SKM-1 (cell line): ENCODE measurements at regions not wholly inside any gene's neighbourhood (a gene's known extent, or its start where the extent isn't known, plus 50 kb on each side); places are given as distances from the start of the nearest gene placed in this dataset.

ENCODE experiments used
- DNase-seq: peaks from one replicate; lab custom pipeline; 2025; ENCODE audit not compliant: unreplicated experiment; lab: John Stamatoyannopoulos, UW

- DNase-seq, result no peak
Measured at GRCh38 chr6:146865756-146866379, 267.1 kb downstream of the ADGB start.

GRCh38 chr6:146866731-146867414, 268.1 kb downstream of the ADGB start:
- no peak for DNase-seq

- DNase-seq, result no peak
Measured at GRCh38 chr6:146868671-146869209, 270.0 kb downstream of the ADGB start.

DNA sequence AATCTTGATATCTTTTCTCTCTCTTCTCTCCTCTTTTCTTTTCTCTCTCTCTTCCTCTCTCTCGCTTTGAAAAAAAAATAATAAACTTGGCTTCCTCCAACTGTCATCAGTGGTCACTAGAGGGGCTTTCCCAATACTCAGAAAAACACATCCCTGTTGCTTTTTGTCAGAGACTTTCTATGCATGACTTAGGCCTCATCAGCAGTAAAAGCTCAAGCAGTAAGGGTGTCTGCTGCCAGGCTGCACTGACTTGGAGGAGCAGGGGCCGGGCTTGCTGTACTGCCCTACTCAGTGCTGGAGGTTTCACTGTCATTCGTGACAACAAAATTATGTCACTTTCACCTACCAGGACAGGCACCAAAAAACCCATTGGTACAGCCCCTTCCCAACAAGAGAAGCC, 272.0 kb downstream of the ADGB start:
- no peak for DNase-seq

GRCh38 chr6:146871611-146872425, 273.0 kb downstream of the ADGB start:
- no peak for DNase-seq

GRCh38 chr6:146872426-146872785, 273.6 kb downstream of the ADGB start:
- no peak for DNase-seq

- DNase-seq, result no peak
Measured at GRCh38 chr6:146874278-146875018, 275.7 kb downstream of the ADGB start.

GRCh38 chr6:146875927-146876270, 277.1 kb downstream of the ADGB start:
- no peak for DNase-seq

- DNase-seq, result peak; percentile 84
Measured at GRCh38 chr6:146876271-146877151, 277.7 kb downstream of the ADGB start.

DNA sequence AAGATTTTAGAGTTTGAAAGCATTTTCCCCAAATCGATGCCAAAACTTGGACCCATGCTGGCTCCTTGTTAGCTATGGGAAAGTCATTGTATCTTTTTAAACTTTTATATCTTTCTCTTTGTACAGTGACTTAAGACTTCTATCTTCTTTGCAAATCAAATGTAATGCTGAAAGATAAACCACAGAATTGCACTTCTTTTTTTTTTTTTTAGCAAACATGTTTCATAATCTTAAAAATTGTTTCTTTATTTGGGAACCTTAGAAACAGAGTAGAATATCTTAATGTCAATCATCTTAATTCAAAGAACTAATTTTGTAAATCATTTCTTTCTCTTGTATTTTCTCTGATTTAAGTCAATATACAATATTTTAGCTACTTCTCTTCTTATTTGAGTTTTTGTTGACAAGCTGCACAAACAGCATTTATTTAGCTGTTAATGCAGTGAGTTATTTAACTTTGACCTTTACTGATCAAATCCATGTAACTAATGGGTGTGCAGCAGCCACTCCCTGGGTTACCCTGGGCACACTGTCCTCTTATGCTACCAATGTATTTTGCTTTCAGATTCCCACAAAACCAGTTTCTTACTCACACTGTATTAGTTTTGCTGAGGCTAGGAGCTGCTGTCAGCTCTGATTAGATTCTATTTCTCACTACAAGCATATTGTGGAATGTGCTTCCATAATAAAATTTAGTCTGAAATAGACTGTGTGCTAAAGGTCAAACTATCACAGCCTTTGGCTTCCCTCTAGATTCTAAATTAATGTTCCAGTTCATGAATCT, 279.6 kb downstream of the ADGB start:
- DNase-seq, result no peak

DNA sequence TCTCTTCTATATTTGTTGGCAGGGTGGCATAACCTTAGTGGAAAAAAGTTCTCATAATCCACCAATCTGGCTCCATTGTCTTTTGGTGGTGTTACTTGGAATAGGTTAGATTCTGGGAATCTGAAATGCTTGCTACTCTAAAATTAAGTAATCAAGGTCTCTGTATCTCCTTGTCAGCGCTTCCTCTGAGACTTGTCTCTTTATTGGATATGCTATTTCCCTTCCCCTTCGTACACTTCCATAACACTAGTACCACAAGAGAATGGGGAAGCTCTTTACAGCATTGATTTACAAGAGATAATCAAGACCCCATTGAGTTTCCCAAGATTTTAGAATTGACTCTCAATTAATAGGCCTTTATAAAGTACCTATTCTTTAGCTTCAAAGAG, 280.2 kb downstream of the ADGB start:
- no peak for DNase-seq

DNA sequence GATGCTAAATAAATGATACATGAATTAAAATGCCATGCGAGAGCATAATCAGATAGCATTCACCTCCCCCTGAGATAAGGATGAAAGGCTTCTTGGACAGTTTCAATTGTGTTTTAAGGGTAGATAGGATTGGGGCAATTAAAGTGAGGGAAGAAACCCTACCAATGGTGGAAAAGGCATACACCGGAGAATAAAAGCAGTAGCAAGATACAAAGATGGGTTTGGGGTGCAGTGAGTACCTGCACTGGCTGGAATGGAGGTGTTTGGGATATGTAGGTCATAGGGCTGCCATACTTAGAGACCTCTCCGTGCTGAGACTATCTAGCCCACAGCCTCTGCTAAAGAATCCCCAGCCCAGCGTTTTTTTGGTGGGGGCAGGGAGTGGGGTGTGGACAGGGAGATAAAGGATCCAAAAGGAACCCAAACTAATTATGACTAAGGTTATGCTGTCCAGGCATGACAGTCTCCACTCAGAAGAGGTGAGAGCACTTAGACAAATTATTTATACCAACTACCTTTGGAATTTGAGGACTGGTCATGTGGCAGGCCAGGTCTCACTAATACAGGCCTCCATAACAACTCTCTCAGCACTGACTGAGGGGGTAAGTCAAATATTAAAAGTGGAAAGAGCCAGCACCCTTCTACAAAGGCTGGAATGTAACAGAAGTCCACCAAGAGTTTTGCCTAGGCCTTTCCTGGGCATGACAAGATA, 280.8 kb downstream of the ADGB start:
- DNase-seq, result no peak

DNA sequence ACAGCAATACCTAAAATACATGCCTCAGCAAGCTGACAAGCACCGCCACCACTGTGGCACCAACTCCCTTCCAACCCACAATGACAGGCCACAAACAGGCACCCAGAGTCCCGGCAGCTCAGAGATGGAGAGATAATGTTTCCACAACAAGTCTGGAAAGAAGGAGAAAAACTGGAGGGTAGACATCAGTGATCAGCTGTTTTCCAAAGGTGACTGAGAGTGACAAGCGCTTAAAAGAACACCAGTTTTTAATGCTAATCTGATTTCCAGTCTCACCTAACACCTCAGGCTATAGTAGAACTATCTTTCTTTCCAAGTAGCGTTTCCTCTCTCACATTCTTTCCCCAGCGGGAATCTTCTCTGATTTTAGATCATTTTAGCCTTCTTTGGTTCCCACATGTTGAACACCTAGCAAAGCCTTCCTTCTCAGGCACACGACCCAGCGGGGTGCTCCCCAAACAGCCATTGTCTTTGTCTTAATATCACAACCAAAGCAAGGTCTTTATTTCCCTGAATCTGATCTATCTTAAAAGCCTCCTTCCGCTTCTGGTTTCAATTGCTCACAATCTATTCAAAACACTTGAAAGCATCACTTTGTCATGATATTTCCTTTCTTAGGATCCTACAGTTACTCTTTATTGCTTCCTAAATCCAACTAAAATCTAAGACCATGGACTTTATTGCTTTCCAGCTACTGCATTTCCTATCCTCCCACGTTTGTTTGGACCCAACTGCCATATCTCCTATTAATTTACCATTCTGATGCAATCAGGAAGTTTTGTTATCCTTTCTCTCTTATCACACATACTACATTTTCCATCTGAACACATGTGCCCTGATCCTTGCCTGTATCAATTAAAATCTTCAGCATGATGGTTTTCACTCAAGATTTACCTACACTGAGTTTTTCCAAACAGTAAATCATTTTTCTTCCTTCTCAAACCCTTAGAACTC, 282.7 kb downstream of the ADGB start:
- DNase-seq, result no peak

DNA sequence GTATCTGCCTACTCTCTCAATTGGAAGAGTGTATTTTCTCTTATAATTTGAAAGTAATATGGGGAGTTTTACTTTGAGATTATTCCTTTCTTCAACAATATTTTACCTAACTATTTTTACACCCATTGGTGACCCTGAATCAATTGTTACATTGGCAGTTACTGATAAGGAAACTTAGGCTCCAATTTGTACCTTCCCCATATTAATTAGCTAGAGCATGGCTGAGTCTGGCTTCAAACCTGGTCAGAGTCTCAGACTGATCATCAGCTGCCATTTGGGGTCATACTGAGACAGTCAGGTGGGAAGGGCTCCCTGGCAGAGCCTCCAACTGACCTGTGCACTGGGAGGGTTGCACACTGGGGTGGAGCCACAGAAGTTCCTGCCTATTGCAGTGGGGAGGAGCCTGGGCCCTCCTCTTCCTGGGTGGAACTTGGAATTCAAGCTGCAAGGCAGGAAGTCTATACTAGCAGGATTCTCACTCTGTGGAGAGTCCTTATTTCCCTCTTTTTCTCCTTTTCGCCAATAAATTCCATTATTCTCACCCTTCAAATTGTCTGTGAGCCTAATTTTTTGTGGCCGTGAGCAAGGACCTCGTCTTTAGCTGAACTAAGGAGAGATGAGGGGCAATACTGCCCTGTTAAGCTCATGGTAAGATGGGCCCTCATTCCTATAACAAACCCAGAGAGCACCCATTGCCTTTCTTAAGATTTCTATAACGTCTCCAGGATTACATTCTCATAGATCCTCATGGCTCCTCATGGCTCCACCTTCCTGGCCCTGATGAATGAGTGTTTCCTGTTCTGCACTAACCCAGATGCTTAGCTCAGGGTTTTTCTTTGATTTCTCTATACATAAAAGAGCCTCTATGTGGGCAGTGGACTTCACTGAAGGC, 285.1 kb downstream of the ADGB start:
- DNase-seq, result no peak

DNA sequence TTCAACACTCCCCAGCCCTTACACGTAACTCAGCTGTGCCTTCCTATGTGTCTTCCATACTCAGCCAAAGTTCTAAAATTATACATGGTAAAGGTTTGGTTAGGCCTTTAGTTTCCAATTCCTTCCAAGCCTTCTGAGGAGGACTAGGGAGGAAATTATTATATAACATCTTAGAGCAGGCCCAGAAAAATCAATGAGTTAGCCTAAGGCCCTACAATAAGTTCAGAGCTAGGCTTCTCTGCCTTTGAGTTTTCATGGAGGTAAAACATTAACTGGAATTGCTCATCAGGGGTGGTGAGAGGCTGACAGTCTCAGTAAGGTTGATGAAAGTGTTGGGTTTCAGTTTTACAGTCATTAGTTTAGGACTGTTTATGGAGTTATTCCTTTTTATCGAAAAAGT, 286.0 kb downstream of the ADGB start:
- DNase-seq, result no peak

DNA sequence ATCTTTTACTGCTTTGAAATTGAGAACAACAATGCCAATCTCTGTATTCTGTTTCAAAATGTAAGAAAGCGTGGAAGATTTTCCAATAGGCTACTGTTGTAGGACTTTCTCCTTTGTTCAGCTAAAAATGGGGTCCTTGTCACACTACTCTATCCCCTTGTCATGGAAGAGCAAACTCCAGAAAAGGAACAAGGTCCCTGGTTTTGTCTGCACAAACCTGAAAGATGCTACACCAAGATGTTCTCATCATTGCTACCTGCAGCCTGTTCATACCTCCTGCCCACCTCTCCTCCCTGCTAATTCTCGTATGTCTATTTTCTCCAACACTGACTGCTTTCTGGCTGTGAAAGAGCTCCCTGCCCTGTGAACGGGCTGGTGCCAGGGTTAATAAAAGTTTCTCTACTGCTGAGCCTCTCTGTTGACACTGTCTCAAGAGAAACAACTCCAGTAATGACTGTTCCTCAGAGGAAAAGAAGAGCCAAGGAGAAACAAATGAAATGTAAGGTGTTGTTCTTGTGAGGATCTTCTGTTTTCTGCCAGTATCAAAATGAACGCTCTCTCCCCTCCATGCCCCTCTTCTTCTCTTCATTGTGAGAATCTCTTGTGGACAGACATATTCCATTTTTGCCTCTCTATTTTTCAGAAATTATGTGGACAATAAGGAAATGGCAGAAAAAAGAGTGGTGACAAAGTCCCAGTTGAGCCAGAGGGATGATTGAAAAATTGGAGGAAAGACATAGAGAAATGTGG, 287.1 kb downstream of the ADGB start:
- DNase-seq, result no peak
